HepG2 (cell line): ENCODE measurements at regions not wholly inside any gene's neighbourhood (a gene's known extent, or its start where the extent isn't known, plus 50 kb on each side); places are given as distances from the start of the nearest gene placed in this dataset.

Experiments used
- MXI1 ChIP-seq: IDR thresholded peaks from 3 replicates; pipeline ENCODE4 v1.6.1; 2012; ENCODE audit warnings: low read depth, low read length, inconsistent platforms, borderline replicate concordance
- NR1H2 ChIP-seq: sonication (generic); formaldehyde crosslinking; IDR thresholded peaks from 2 replicates; pipeline ENCODE4 v1.8.1; 2022; ENCODE audit warnings: low read depth, missing genetic modification reagents, borderline replicate concordance
- POLR2A ChIP-seq, 2 experiments: IDR thresholded peaks; 2 replicates each; pipeline ENCODE4 v1.6.1; 2011; ENCODE audit warnings: low read depth in 2 of 2, low read length in 2 of 2, mild to moderate bottlenecking in 1 of 2, moderate library complexity in 1 of 2; ENCODE audit not compliant: insufficient read depth in 1 of 2
- RBFOX2 ChIP-seq: fragments of 200-400 bp; formaldehyde crosslinking; IDR thresholded peaks from 2 replicates; pipeline ENCODE4 v1.6.1; 2017; ENCODE audit warnings: low read depth, mild to moderate bottlenecking, low read length
- TAF1 ChIP-seq: sonication (generic); formaldehyde crosslinking; IDR thresholded peaks from 2 replicates; pipeline ENCODE4 v1.4.0; 2020; ENCODE audit warnings: missing genetic modification reagents
- TP53 ChIP-seq: sonication (generic); formaldehyde crosslinking; conservative IDR thresholded peaks from 2 replicates; pipeline ENCODE4 v1.4.0; 2020; ENCODE audit warnings: missing genetic modification reagents

DNA sequence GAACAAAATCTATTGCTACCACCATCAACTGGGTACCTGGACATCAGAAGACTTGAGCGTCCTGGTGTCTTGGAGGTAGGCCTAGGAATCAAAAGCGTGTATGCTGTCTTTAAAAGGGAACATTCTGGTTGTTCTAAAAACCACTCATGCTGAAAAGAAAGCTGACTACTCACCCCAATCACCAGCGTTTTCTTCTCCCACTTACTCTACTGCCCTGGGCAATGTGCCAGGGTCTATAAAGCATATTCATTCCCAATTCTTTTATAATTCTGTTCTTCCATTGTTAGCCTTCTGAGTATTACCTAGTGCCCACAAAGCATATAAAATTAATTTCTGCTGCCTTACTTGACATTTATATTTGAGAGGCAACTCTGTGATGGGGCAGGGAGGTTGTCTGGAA lies 133.4 kb downstream of the KCNA5 start:
- TF ChIP-seq TAF1 (no peak), POLR2A (IDR thresholded peaks at IDR 0.05; ENCODE audit: insufficient read depth in 1 of 2, low read depth in 2 of 2, low read length in 2 of 2) (no peak), MXI1 (no peak), RBFOX2 (no peak), NR1H2 (CRISPR knock-in tag) (no peak), TP53 (CRISPR knock-in tag) (no peak)
